Glomerular visceral epithelial cell (primary cell): ENCODE measurements at regions not wholly inside any gene's neighbourhood (a gene's known extent, or its start where the extent isn't known, plus 50 kb on each side); places are given as distances from the start of the nearest gene placed in this dataset.
"Not testable (repeated sequence)": the region's sequence is repeated elsewhere in the genome, so short reads cannot be mapped to it uniquely, and the experiment has no call there.

Experiments
- DNase-seq: peaks from one replicate; pipeline ENCODE4 v3.0.0-alpha.2; 2016; ENCODE audit errors: extremely low spot score

GRCh38 chr15:62218841-62219240 lies 53.8 kb upstream of the C2CD4B start:
- no peak for DNase-seq

- DNase-seq: no peak
Observed at GRCh38 chr15:62219799-62220198, 54.7 kb upstream of the C2CD4B start.

- no peak for DNase-seq
Observed at GRCh38 chr15:62223020-62223419, 57.9 kb upstream of the C2CD4B start.

- no peak for DNase-seq
Observed at GRCh38 chr15:62228604-62229003, 63.5 kb upstream of the C2CD4B start.

GRCh38 chr15:62231856-62232255 lies 66.8 kb upstream of the C2CD4B start:
- no peak for DNase-seq

GRCh38 chr15:62240121-62241096 lies 75.3 kb upstream of the C2CD4B start:
- no peak for DNase-seq

- DNase-seq: peak; percentile 20
Observed at GRCh38 chr15:62241135-62241770, 76.2 kb upstream of the C2CD4B start.

GRCh38 chr15:62242999-62243398 lies 77.9 kb upstream of the C2CD4B start:
- no peak for DNase-seq

GRCh38 chr15:62244762-62245161 lies 79.7 kb upstream of the C2CD4B start:
- DNase-seq: no peak

GRCh38 chr15:62248277-62248984 lies 83.3 kb upstream of the C2CD4B start:
- DNase-seq: peak; percentile 66

GRCh38 chr15:62249501-62249900 lies 84.4 kb upstream of the C2CD4B start:
- DNase-seq: no peak

- DNase-seq: no peak
Observed at GRCh38 chr15:62250186-62250585, 85.1 kb upstream of the C2CD4B start.

- no peak for DNase-seq
Observed at GRCh38 chr15:62250978-62251377, 85.9 kb upstream of the C2CD4B start.

- no peak for DNase-seq
Observed at GRCh38 chr15:62253294-62253693, 88.2 kb upstream of the C2CD4B start.

- DNase-seq: peak; percentile 61
Observed at GRCh38 chr15:62254137-62254934, 89.3 kb upstream of the C2CD4B start.

GRCh38 chr15:62256430-62256829 lies 91.3 kb upstream of the C2CD4B start:
- not testable (repeated sequence) for DNase-seq

GRCh38 chr15:62257996-62258521 lies 93.0 kb upstream of the C2CD4B start:
- DNase-seq: no peak

GRCh38 chr15:62262305-62262941 lies 97.3 kb upstream of the C2CD4B start:
- no peak for DNase-seq

GRCh38 chr15:62264196-62264595 lies 99.1 kb upstream of the C2CD4B start:
- no peak for DNase-seq

GRCh38 chr15:62269504-62269903 lies 104.4 kb upstream of the C2CD4B start:
- DNase-seq: no peak
